MM.1S (cell line): ENCODE measurements at regions not wholly inside any gene's neighbourhood (a gene's known extent, or its start where the extent isn't known, plus 50 kb on each side); places are given as distances from the start of the nearest gene placed in this dataset.
A peak's percentile ranks its signal among the peaks of the same experiment; 100 is the strongest.

Source experiments
- DNase-seq: peaks from one replicate; pipeline ENCODE4 v3.0.0-alpha.2; 2015
- H2AFZ ChIP-seq: fragments of 300-600 bp; sonication (generic); 2 replicates; pipeline ENCODE4 v1.6.0; 2016; ENCODE audit warnings: antibody characterized with exemption, low read length
- H3F3A ChIP-seq: fragments of 300-600 bp; sonication (generic); 2 replicates; pipeline ENCODE4 v1.6.1; 2016; ENCODE audit warnings: mild to moderate bottlenecking, antibody characterized with exemption, low read length, moderate library complexity, mixed read lengths; ENCODE audit not compliant: insufficient read depth
- H3K27ac ChIP-seq: fragments of 300-600 bp; sonication (generic); 2 replicates; pipeline ENCODE4 v1.5.1; 2016; ENCODE audit warnings: mild to moderate bottlenecking, low read length
- H3K27me3 ChIP-seq: fragments of 300-600 bp; sonication (generic); replicated peaks from 2 replicates; pipeline ENCODE4 v1.6.0; 2016; ENCODE audit warnings: low read length; ENCODE audit not compliant: insufficient read depth
- H3K36me3 ChIP-seq: fragments of 300-600 bp; sonication (generic); replicated peaks from 2 replicates; pipeline ENCODE4 v1.6.1; 2016; ENCODE audit warnings: mild to moderate bottlenecking, low read length, mixed read lengths; ENCODE audit not compliant: insufficient read depth
- H3K4me1 ChIP-seq: fragments of 300-600 bp; sonication (generic); 2 replicates; pipeline ENCODE4 v1.6.1; 2016; ENCODE audit warnings: low read length, mixed read lengths
- H3K4me2 ChIP-seq: fragments of 300-600 bp; sonication (generic); 2 replicates; pipeline ENCODE4 v1.6.0; 2016; ENCODE audit warnings: low read depth, low read length
- H3K4me3 ChIP-seq: fragments of 300-600 bp; sonication (generic); 2 replicates; pipeline ENCODE4 v1.5.1; 2016; ENCODE audit warnings: low read length, mixed read lengths
- H3K79me2 ChIP-seq: fragments of 300-600 bp; sonication (generic); 2 replicates; pipeline ENCODE4 v1.6.1; 2016; ENCODE audit warnings: mixed run types, low read length, mixed read lengths
- H3K9ac ChIP-seq: fragments of 300-600 bp; sonication (generic); 2 replicates; pipeline ENCODE4 v1.6.1; 2016; ENCODE audit warnings: low read length, mixed read lengths
- H3K9me2 ChIP-seq: fragments of 300-600 bp; sonication (generic); replicated peaks from 2 replicates; pipeline ENCODE4 v1.6.1; 2016; ENCODE audit warnings: mild to moderate bottlenecking, low read length, mixed read lengths; ENCODE audit not compliant: insufficient read depth
- H3K9me3 ChIP-seq: fragments of 300-600 bp; sonication (generic); replicated peaks from 2 replicates; pipeline ENCODE4 v1.6.1; 2016; ENCODE audit warnings: mild to moderate bottlenecking, low read length, mixed read lengths; ENCODE audit not compliant: insufficient read depth
- H4K20me1 ChIP-seq: fragments of 300-600 bp; sonication (generic); 2 replicates; pipeline ENCODE4 v1.6.1; 2016; ENCODE audit warnings: mild to moderate bottlenecking, low read length, moderate library complexity, mixed read lengths; ENCODE audit not compliant: insufficient read depth
- EZH2 ChIP-seq: fragments of 300-600 bp; sonication (generic); optimal IDR thresholded peaks from 2 replicates; pipeline ENCODE3; 2017; ENCODE audit warnings: low read depth, mild to moderate bottlenecking, antibody characterized with exemption, low read length, mixed read lengths
- EZH2phosphoT487 ChIP-seq: fragments of 300-600 bp; sonication (generic); IDR thresholded peaks from 2 replicates; pipeline ENCODE4 v1.6.1; 2018; ENCODE audit warnings: antibody characterized with exemption, low read length
- TF ChIP-seq, protein P1 (sequence below): fragments of 300-600 bp; sonication (generic); IDR thresholded peaks from 2 replicates; pipeline ENCODE4 v1.5.1; 2016; ENCODE audit warnings: antibody characterized with exemption, low read length, mixed read lengths

DNA sequence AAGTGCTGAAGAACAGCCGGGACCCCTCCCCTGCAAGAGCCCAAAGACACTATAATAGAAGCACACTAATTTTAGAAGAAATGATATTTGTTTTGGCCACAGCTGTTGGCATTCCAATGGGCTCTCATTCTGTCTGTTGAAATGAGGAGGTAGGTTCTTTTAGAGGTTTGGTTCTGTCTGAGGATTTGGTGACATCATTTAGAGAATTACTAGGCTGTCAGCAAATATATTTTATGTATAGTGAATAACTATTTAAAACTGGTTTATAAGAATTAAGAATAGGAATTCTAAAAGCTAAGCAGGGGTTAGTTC lies 200.7 kb upstream of the SLC38A2 start:
- Histone ChIP-seq H3K9me2 (no peaks in the 10 kb centered on the region), H3K4me2 (no peak overlapping the region)

DNA sequence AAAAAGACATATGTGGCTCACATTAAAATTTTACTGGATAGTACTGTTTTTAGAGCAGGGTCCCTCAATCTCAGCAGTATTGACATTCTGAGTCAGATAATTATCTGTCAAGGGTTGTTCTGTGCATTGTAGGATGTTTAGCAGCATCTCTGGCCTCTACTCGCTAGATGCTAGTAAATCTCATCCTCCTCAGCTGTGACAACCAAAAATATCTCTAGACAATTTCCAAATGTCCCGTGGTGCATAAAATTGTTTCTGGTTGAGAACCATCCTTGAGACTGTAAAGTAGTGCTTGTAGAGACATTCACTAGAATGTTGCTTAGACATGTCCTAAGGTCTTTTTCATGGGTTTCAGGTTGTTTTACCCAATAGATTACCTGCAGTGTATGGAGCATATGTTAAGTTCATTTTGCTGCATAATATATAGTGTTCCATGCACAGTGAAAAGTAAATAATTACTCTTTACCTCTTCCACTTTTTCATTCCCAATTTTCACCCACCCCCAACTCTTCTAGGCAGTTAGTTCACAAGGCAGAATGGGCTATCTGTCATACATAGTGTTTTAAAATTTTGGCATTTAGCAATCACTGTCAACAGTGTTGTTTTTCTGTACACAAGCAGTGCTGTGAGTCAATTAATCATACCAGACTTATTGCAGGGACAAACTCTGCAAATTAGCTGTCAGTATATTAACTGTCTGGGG lies 200.2 kb upstream of the SLC38A2 start:
- no peak for DNase-seq
- H3K36me3 ChIP-seq, result no peaks in the 10 kb centered on the region; the same call in 1 of the 2 replicates
- H3K27ac ChIP-seq, result no peak overlapping the region
- H3K4me1 ChIP-seq, result peaks cover 14% of the 10 kb centered on the region
- H3K9me2 ChIP-seq, result no peaks in the 10 kb centered on the region
- no peak overlapping the region for H3K4me2 ChIP-seq
- H4K20me1 ChIP-seq, result no peaks in the 10 kb centered on the region
- no peaks in the 10 kb centered on the region for H3F3A ChIP-seq
- no peak overlapping the region for H3K9ac ChIP-seq
- no peaks in the 10 kb centered on the region for H3K79me2 ChIP-seq
- TF ChIP-seq, protein P1, sequence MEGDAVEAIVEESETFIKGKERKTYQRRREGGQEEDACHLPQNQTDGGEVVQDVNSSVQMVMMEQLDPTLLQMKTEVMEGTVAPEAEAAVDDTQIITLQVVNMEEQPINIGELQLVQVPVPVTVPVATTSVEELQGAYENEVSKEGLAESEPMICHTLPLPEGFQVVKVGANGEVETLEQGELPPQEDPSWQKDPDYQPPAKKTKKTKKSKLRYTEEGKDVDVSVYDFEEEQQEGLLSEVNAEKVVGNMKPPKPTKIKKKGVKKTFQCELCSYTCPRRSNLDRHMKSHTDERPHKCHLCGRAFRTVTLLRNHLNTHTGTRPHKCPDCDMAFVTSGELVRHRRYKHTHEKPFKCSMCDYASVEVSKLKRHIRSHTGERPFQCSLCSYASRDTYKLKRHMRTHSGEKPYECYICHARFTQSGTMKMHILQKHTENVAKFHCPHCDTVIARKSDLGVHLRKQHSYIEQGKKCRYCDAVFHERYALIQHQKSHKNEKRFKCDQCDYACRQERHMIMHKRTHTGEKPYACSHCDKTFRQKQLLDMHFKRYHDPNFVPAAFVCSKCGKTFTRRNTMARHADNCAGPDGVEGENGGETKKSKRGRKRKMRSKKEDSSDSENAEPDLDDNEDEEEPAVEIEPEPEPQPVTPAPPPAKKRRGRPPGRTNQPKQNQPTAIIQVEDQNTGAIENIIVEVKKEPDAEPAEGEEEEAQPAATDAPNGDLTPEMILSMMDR, result no peak
- no peak for TF ChIP-seq EZH2phosphoT487
- no peak for TF ChIP-seq EZH2
- no peak overlapping the region for H3K4me3 ChIP-seq
- no peak overlapping the region for H2AFZ ChIP-seq
- no peaks in the 10 kb centered on the region for H3K27me3 ChIP-seq
- H3K9me3 ChIP-seq, result no peaks in the 10 kb centered on the region

More for the DNA sequence above, 200.7 kb upstream of the SLC38A2 start:
- H3F3A ChIP-seq, result no peaks in the 10 kb centered on the region
- H3K27me3 ChIP-seq, result no peaks in the 10 kb centered on the region
- DNase-seq, result no peak
- H4K20me1 ChIP-seq, result no peaks in the 10 kb centered on the region
- no peak overlapping the region for H3K9ac ChIP-seq
- no peak overlapping the region for H3K27ac ChIP-seq
- no peaks in the 10 kb centered on the region for H3K79me2 ChIP-seq
- no peak overlapping the region for H3K4me3 ChIP-seq
- peaks cover 17% of the 10 kb centered on the region for H3K4me1 ChIP-seq
- TF ChIP-seq EZH2 (no peak), EZH2phosphoT487 (no peak)
- TF ChIP-seq, protein P1, result no peak
- H3K9me3 ChIP-seq, result no peaks in the 10 kb centered on the region
- H2AFZ ChIP-seq, result no peak overlapping the region
- H3K36me3 ChIP-seq, result no peaks in the 10 kb centered on the region

DNA sequence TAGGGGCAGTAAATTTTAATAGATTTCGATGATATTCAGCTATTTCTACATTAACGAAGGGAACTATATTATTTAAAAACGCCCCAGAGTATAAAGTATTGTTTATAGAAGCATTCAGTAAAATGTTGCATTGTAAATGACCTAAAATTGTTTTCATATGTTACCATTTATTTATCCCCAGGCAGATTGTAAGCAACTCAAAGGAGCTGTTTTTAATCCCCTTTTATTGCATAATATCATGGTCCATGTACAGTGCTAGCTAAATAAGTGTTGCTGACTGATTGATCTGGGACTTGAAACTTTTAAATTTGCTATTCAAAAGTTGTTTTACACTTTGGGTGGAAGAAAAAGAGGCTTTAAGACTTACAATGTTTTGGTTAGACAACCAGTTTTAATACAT lies 199.0 kb upstream of the SLC38A2 start:
- Histone ChIP-seq H3K27ac (no peak overlapping the region), H3K4me1 (peaks cover 14% of the 10 kb centered on the region), H3K36me3 (no peaks in the 10 kb centered on the region; the same call in 1 of the 2 replicates), H3K4me2 (peak overlapping the region; percentile 38; the same call in 1 of the 2 replicates), H3K79me2 (no peaks in the 10 kb centered on the region), H3F3A (no peaks in the 10 kb centered on the region), H3K9ac (no peak overlapping the region), H3K9me2 (no peaks in the 10 kb centered on the region), H2AFZ (no peak overlapping the region), H3K9me3 (no peaks in the 10 kb centered on the region), H3K27me3 (no peaks in the 10 kb centered on the region), H4K20me1 (no peaks in the 10 kb centered on the region), H3K4me3 (no peak overlapping the region)
- TF ChIP-seq EZH2phosphoT487 (no peak), EZH2 (no peak)
- TF ChIP-seq, protein P1, result no peak
- DNase-seq, result no peak
